IMR-90 (cell line): ENCODE measurements at regions not wholly inside any gene's neighbourhood (a gene's known extent, or its start where the extent isn't known, plus 50 kb on each side); places are given as distances from the start of the nearest gene placed in this dataset.
A peak's percentile ranks its signal among the peaks of the same experiment; 100 is the strongest.

ENCODE experiments used
- ATAC-seq: fragments of 200-7000 bp; cut with Tn5 transposase; 2 replicates; pipeline ENCODE4 v1.9.1; 2020; ENCODE audit warnings: low read depth, mild to moderate bottlenecking, moderate library complexity
- BruUV-seq: library from RNA; stranded (reverse); fragments of 400-500 nt; replicated peaks from 2 replicates; lab custom pipeline; 2021; lab: Mats Ljungman, UMichigan
- CTCF ChIA-PET: fragments of 300-600 bp; formaldehyde crosslinking; extraction: SDS; loops from one replicate; lab custom pipeline; 2021; ENCODE audit warnings: antibody characterized with exemption; lab: Yijun Ruan, JAX
- POLR2A ChIA-PET: fragments of 300-600 bp; sonication (Branson Sonifier 250); formaldehyde crosslinking; loops from one replicate; lab custom pipeline; 2022; ENCODE audit warnings: antibody characterized with exemption; ENCODE audit not compliant: unreplicated experiment; lab: Charles Lee
- DNase-seq: peaks from one replicate; pipeline ENCODE4 v3.0.0; 2013
- H2AFZ ChIP-seq: replicated peaks from 2 replicates; pipeline ENCODE3; 2013; ENCODE audit warnings: low read length, mild to moderate bottlenecking; ENCODE audit not compliant: poor library complexity
- H2AK5ac ChIP-seq: 2 replicates; pipeline ENCODE4 v1.6.1; 2013; ENCODE audit warnings: low read depth, low read length, inconsistent platforms
- H2AK9ac ChIP-seq: replicated peaks from 2 replicates; pipeline ENCODE3; 2013; ENCODE audit warnings: mild to moderate bottlenecking, low read depth, low read length, moderate library complexity; ENCODE audit not compliant: poor library complexity
- H2BK120ac ChIP-seq: 2 replicates; pipeline ENCODE4 v1.6.1; 2013; ENCODE audit warnings: low read depth, low read length, inconsistent platforms
- H2BK15ac ChIP-seq: 3 replicates; pipeline ENCODE4 v1.6.1; 2013; ENCODE audit warnings: low read depth, low read length, inconsistent platforms
- H2BK20ac ChIP-seq: 2 replicates; pipeline ENCODE4 v1.6.1; 2013; ENCODE audit warnings: low read depth, mild to moderate bottlenecking, inconsistent platforms, low read length, moderate library complexity
- H2BK5ac ChIP-seq: 2 replicates; pipeline ENCODE4 v1.6.1; 2013; ENCODE audit warnings: mild to moderate bottlenecking, low read depth, low read length, inconsistent platforms; ENCODE audit not compliant: poor library complexity, severe bottlenecking
- H3K14ac ChIP-seq: replicated peaks from 2 replicates; pipeline ENCODE4 v1.6.1; 2013; ENCODE audit warnings: low read depth, low read length, inconsistent platforms
- H3K18ac ChIP-seq: 2 replicates; pipeline ENCODE4 v1.6.1; 2013; ENCODE audit warnings: low read depth, low read length, control low read depth
- H3K23ac ChIP-seq: 2 replicates; pipeline ENCODE4 v1.6.1; 2013; ENCODE audit warnings: low read depth, low read length, inconsistent platforms
- H3K27ac ChIP-seq: 2 replicates; pipeline ENCODE4 v1.5.1; 2013; ENCODE audit warnings: mild to moderate bottlenecking, control low read depth, low read length; ENCODE audit not compliant: insufficient read depth
- H3K27me3 ChIP-seq: 2 replicates; pipeline ENCODE4 v1.6.1; 2013; ENCODE audit warnings: low read length; ENCODE audit not compliant: control insufficient read depth, insufficient read depth
- H3K36me3 ChIP-seq: 2 replicates; pipeline ENCODE4 v1.6.1; 2013; ENCODE audit warnings: low read length, mixed read lengths; ENCODE audit not compliant: control insufficient read depth, insufficient read depth
- H3K4ac ChIP-seq: 2 replicates; pipeline ENCODE4 v1.6.1; 2013; ENCODE audit warnings: low read depth, low read length, inconsistent platforms
- H3K4me1 ChIP-seq: 2 replicates; pipeline ENCODE4 v1.6.1; 2013; ENCODE audit warnings: low read length, mixed read lengths; ENCODE audit not compliant: control insufficient read depth, insufficient read depth
- H3K4me2 ChIP-seq: 2 replicates; pipeline ENCODE4 v1.6.1; 2013; ENCODE audit warnings: low read depth, mild to moderate bottlenecking, control low read depth, low read length, moderate library complexity
- H3K4me3 ChIP-seq: 2 replicates; pipeline ENCODE4 v1.5.1; 2013; ENCODE audit warnings: low read depth, mild to moderate bottlenecking, control low read depth, low read length, moderate library complexity; ENCODE audit not compliant: insufficient read depth
- H3K56ac ChIP-seq: 2 replicates; pipeline ENCODE4 v1.6.1; 2013; ENCODE audit warnings: low read length, inconsistent platforms; ENCODE audit not compliant: insufficient read depth; ENCODE audit errors: extremely low read depth
- H3K79me1 ChIP-seq, 2 experiments: 2 replicates each; pipeline ENCODE4 v1.6.1; 2013; ENCODE audit warnings: low read length in 2 of 2, inconsistent platforms in 1 of 2, low read depth in 1 of 2
- H3K9ac ChIP-seq: 2 replicates; pipeline ENCODE4 v1.6.1; 2013; ENCODE audit warnings: low read depth, low read length, control low read depth
- H3K9me1 ChIP-seq: 2 replicates; pipeline ENCODE4 v1.6.1; 2013; ENCODE audit warnings: low read length, inconsistent platforms; ENCODE audit not compliant: insufficient read depth
- H3K9me3 ChIP-seq: 2 replicates; pipeline ENCODE4 v1.6.1; 2013; ENCODE audit warnings: low read length; ENCODE audit not compliant: control insufficient read depth, insufficient read depth
- H4K20me1 ChIP-seq: 2 replicates; pipeline ENCODE4 v1.6.1; 2013; ENCODE audit warnings: low read length, inconsistent platforms; ENCODE audit not compliant: insufficient read depth
- H4K5ac ChIP-seq: 2 replicates; pipeline ENCODE4 v1.6.1; 2013; ENCODE audit warnings: mild to moderate bottlenecking, low read depth, low read length, control low read depth
- H4K8ac ChIP-seq, 2 experiments: 2 replicates each; pipeline ENCODE4 v1.6.1; 2013; ENCODE audit warnings: low read depth in 2 of 2, low read length in 2 of 2, control low read depth in 1 of 2, inconsistent platforms in 1 of 2
- H4K91ac ChIP-seq: 2 replicates; pipeline ENCODE4 v1.6.1; 2013; ENCODE audit warnings: low read depth, low read length, inconsistent platforms; ENCODE audit not compliant: insufficient read depth
- BHLHE40 ChIP-seq: fragments of 150-350 bp; IDR thresholded peaks from 2 replicates; pipeline ENCODE4 v1.6.1; 2016; ENCODE audit warnings: mild to moderate bottlenecking, low read depth, low read length
- CTCF ChIP-seq: conservative IDR thresholded peaks from 2 replicates; pipeline ENCODE4 v1.5.1; 2012; ENCODE audit warnings: mild to moderate bottlenecking, low read depth, low read length, improper control_type of control experiment
- MXI1 ChIP-seq: IDR thresholded peaks from 2 replicates; pipeline ENCODE4 v1.6.1; 2012; ENCODE audit warnings: low read depth, mild to moderate bottlenecking, low read length, moderate library complexity, borderline replicate concordance
- RAD21 ChIP-seq: IDR thresholded peaks from 2 replicates; pipeline ENCODE4 v1.6.1; 2012; ENCODE audit warnings: low read length, improper control_type of control experiment
- WGBS, 2 experiments: methylation state at CpG; one replicate each; pipeline versions ENCODE4 v1.1.5 to v1.1.7; 2013; ENCODE audit warnings: missing lambda C conversion rate in 2 of 2; ENCODE audit not compliant: insufficient read length in 1 of 2; ENCODE audit errors: extremely low coverage in 2 of 2; 5-methylcytosine and 5-hydroxymethylcytosine counted together
- dilution Hi-C: fragments of 300-500 bp; cut with HindIII; formaldehyde crosslinking; loops from one replicate; pipeline ENCODE4 v1.14.3; 2018; ENCODE audit warnings: low sequenced_read_pairs; ENCODE audit not compliant: unreplicated experiment
- in situ Hi-C: fragments of 300-500 bp; cut with MboI; formaldehyde crosslinking; loops from 3 replicates; pipeline ENCODE4 v1.14.3; 2019; ENCODE audit warnings: low sequenced_read_pairs, inconsistent platforms, mixed read lengths
- intact Hi-C: fragments of 100-400 bp; cut with micrococcal nuclease; formaldehyde crosslinking; loops from 2 replicates; pipeline ENCODE4 v1.10.0; 2022

GRCh38 chr6:20349225-20349624 is 52.5 kb upstream of the E2F3 start:
- Histone ChIP-seq H3K56ac (no peak overlapping the region), H4K91ac (no peak overlapping the region; the same call in 1 of the 2 replicates), H3K23ac (no peak overlapping the region), H3K4me1 (peaks cover 2% of the 10 kb centered on the region; the same call in 1 of the 2 replicates), H3K4ac (no peak overlapping the region), H4K20me1 (no peaks in the 10 kb centered on the region), H3K9me3 (peaks cover 6% of the 10 kb centered on the region), H3K27ac (no peak overlapping the region), H3K18ac (no peak overlapping the region; the same call in 1 of the 2 replicates), H2AK5ac (no peak overlapping the region; the same call in 1 of the 2 replicates), H3K36me3 (no peaks in the 10 kb centered on the region), H2AFZ (no peak overlapping the region), H3K27me3 (peaks cover under 1% of the 10 kb centered on the region; the same call in 1 of the 2 replicates), H3K14ac (no peak overlapping the region; the same call in 1 of the 2 replicates), H3K4me3 (no peak overlapping the region), H2BK120ac (peak overlapping the region; percentile 75), H2BK15ac (no peak overlapping the region; the same call in 2 of the 3 replicates), H3K4me2 (no peak overlapping the region), H3K79me1 (no peaks in the 10 kb centered on the region), H4K8ac (no peak overlapping the region), H2BK5ac (no peak overlapping the region), H2AK9ac (no peak overlapping the region), H2BK20ac (peak overlapping the region; percentile 43; the same call in 1 of the 2 replicates), H3K9ac (no peak overlapping the region), H4K5ac (no peak overlapping the region), H3K9me1 (peaks cover 5% of the 10 kb centered on the region; the same call in 1 of the 2 replicates)
- TF ChIP-seq BHLHE40 (no peak), RAD21 (no peak), CTCF (no peak), MXI1 (no peak)
- no TSS peak for BruUV-seq
- dilution Hi-C loops (no loop called here), intact Hi-C loops (no loop called here), in situ Hi-C loops (no loop called here)
- ATAC-seq, result no peak
- CTCF ChIA-PET, result interaction anchor here (0.7 to 1.1 kb wide), 2 partner anchors 13 to 23 kb away, joined by 3 to 4 read pairs; no protein-coding TSS in a partner anchor
- no CpG with 5 or more reads among the region's 4 CpGs for WGBS, 2 experiments
- no peak for DNase-seq
- POLR2A ChIA-PET, result no interaction called here
